Activated CD8-positive, alpha-beta T cell treated with anti-CD3 and anti-CD28 coated beads for 36 hours (primary cell): ENCODE measurements at regions not wholly inside any gene's neighbourhood (a gene's known extent, or its start where the extent isn't known, plus 50 kb on each side); places are given as distances from the start of the nearest gene placed in this dataset.

Experiments
- ATAC-seq: fragments of 200-7000 bp; cut with Tn5 transposase; one replicate; pipeline ENCODE4 v1.10.0; 2021; ENCODE audit warnings: mild to moderate bottlenecking, moderate library complexity
- CTCF ChIA-PET: fragments of 350-600 bp; sonication (Branson Sonifier 250); formaldehyde crosslinking; loops from one replicate; lab custom pipeline; 2021; ENCODE audit warnings: antibody characterized with exemption; lab: Charles Lee
- POLR2A ChIA-PET: fragments of 350-600 bp; sonication (Branson Sonifier 250); formaldehyde crosslinking; loops from one replicate; lab custom pipeline; 2021; ENCODE audit warnings: antibody characterized with exemption; lab: Charles Lee
- DNase-seq: peaks from one replicate; pipeline ENCODE4 v3.0.0-alpha.2; 2020
- H3K27ac Mint-ChIP-seq: one replicate; pipeline ENCODE4 v1.8.0; 2021; ENCODE audit warnings: mild to moderate bottlenecking, mixed read lengths
- H3K27me3 Mint-ChIP-seq: one replicate; pipeline ENCODE4 v1.8.0; 2021; ENCODE audit warnings: mixed read lengths
- H3K36me3 Mint-ChIP-seq: one replicate; pipeline ENCODE4 v1.8.0; 2021; ENCODE audit warnings: low read depth, mixed read lengths
- H3K4me1 Mint-ChIP-seq: one replicate; pipeline ENCODE4 v1.8.0; 2021; ENCODE audit warnings: low read depth, mixed read lengths
- H3K4me3 Mint-ChIP-seq: one replicate; pipeline ENCODE4 v1.8.0; 2021; ENCODE audit warnings: mild to moderate bottlenecking, moderate library complexity, mixed read lengths
- H3K9me3 Mint-ChIP-seq: one replicate; pipeline ENCODE4 v1.8.0; 2021; ENCODE audit warnings: mixed read lengths
- intact Hi-C: fragments of 100-400 bp; cut with micrococcal nuclease; formaldehyde crosslinking; loops from one replicate; pipeline ENCODE4 v1.10.0; 2022
- TF ChIP-seq, protein P1 (sequence below): fragments of 200-600 bp; IDR thresholded peaks from one replicate; pipeline ENCODE4 v1.8.0; 2022; ENCODE audit warnings: antibody characterized with exemption, mild to moderate bottlenecking

DNA sequence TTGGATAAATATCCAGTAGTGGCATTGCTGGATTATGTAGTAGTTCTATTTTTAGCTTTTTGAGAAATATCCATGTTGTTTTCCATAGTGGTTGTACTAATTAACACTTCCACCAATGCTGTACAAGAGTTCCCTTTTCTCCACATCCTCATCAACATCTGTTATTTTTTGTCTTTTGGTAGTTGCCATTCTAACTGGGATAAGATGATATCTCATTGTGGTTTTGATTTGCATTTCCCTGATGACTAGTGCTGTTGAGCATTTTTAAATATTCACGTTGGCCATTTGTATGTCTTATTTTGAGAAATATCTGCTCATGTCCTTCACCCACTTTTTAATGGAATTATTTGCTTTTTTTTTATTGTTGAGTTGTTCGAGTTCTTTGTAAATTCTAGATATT lies 183.9 kb downstream of the PTPRU start:
- ChIA-PET POLR2A (no interaction called here), CTCF (no interaction called here)
- no peak for ATAC-seq
- DNase-seq: no peak
- H3K9me3 Mint-ChIP-seq: no peaks in the 10 kb centered on the region
- intact Hi-C loops: no loop called here
- no peaks in the 10 kb centered on the region for H3K4me1 Mint-ChIP-seq
- no peak overlapping the region for H3K27ac Mint-ChIP-seq
- H3K4me3 Mint-ChIP-seq: no peak overlapping the region
- TF ChIP-seq, protein P1, sequence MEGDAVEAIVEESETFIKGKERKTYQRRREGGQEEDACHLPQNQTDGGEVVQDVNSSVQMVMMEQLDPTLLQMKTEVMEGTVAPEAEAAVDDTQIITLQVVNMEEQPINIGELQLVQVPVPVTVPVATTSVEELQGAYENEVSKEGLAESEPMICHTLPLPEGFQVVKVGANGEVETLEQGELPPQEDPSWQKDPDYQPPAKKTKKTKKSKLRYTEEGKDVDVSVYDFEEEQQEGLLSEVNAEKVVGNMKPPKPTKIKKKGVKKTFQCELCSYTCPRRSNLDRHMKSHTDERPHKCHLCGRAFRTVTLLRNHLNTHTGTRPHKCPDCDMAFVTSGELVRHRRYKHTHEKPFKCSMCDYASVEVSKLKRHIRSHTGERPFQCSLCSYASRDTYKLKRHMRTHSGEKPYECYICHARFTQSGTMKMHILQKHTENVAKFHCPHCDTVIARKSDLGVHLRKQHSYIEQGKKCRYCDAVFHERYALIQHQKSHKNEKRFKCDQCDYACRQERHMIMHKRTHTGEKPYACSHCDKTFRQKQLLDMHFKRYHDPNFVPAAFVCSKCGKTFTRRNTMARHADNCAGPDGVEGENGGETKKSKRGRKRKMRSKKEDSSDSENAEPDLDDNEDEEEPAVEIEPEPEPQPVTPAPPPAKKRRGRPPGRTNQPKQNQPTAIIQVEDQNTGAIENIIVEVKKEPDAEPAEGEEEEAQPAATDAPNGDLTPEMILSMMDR: no peak
- H3K27me3 Mint-ChIP-seq: peaks cover 14% of the 10 kb centered on the region
- H3K36me3 Mint-ChIP-seq: no peaks in the 10 kb centered on the region

DNA sequence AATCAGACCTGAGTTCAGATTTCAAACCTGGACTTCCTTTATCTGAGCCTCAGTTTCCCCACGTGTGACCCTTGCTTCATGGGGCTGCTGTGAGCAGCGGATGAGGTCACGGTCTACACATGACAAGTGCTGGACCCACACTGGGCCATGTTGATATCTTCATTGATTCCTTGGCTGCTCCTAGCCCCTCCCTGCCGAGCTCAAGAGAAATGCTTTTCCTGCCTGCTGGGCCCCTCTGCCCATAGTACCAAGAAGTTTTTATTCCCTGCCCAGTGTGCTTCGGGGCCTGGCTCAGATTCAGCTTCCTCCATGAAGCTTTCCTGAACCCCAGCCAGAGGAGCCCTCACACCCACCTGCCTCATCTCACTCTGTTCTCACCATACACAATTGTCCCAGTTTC lies 181.6 kb downstream of the PTPRU start:
- no peak for ATAC-seq
- intact Hi-C loops: no loop called here
- POLR2A ChIA-PET: no interaction called here
- peaks cover 10% of the 10 kb centered on the region for H3K27me3 Mint-ChIP-seq
- H3K27ac Mint-ChIP-seq: no peak overlapping the region
- CTCF ChIA-PET: no interaction called here
- H3K4me3 Mint-ChIP-seq: no peak overlapping the region
- H3K9me3 Mint-ChIP-seq: no peaks in the 10 kb centered on the region
- H3K36me3 Mint-ChIP-seq: no peaks in the 10 kb centered on the region
- no peak for DNase-seq
- TF ChIP-seq, protein P1: no peak
- H3K4me1 Mint-ChIP-seq: no peaks in the 10 kb centered on the region

DNA sequence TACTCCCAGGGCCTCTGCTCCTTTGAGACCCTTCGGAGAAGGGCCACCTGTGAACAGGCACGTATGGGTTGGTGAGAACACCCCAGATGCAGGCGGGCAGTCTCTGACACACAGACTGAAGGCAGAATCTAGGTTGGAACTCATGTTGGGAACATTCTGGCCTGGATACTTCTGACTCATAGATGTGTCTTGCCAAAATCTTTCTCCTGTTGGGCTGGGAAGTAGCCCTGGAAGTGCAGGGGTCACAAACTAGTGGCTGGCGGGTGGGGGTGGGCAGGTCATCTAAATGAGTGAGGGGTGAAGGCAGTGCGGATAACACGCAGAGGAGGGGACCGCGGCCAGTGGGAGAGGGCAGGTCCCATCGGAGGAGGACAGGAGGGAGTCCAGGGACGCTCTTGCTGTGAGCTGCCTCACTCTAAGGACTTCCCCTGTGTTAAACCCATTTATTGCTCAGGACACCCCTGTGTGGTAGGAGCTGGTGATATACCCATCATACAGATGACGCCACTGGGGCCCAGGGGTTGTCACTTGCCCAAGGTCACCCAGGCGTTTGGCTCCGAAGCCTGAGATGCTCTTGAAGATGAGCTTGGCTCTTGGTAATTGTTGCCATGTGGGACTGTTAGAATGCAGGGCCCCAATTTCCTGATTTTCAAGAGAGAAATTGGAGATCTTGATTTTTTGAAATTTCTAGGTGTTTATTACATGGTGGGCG lies 181.0 kb downstream of the PTPRU start:
- ChIA-PET POLR2A (no interaction called here), CTCF (no interaction called here)

GRCh38 chr1:29416267-29417146 lies 180.2 kb downstream of the PTPRU start:
- intact Hi-C loops: no loop called here
- Mint-ChIP-seq H3K27me3 (peaks cover 5% of the 10 kb centered on the region), H3K4me1 (no peaks in the 10 kb centered on the region)

More for the DNA sequence above, 181.0 kb downstream of the PTPRU start:
- peaks cover 9% of the 10 kb centered on the region for H3K27me3 Mint-ChIP-seq
- DNase-seq (no peak), ATAC-seq (no peak)
- H3K9me3 Mint-ChIP-seq: no peaks in the 10 kb centered on the region
- no peaks in the 10 kb centered on the region for H3K4me1 Mint-ChIP-seq
- TF ChIP-seq, protein P1: no peak
- intact Hi-C loops: no loop called here
- H3K36me3 Mint-ChIP-seq: no peaks in the 10 kb centered on the region
- no peak overlapping the region for H3K4me3 Mint-ChIP-seq
- no peak overlapping the region for H3K27ac Mint-ChIP-seq

More at GRCh38 chr1:29416267-29417146, 180.2 kb downstream of the PTPRU start:
- ChIA-PET CTCF (interaction anchor here (0.9 kb wide), 1 partner anchor 85 kb away, joined by 3 read pairs; no protein-coding TSS in a partner anchor), POLR2A (no interaction called here)
- no peak overlapping the region for H3K4me3 Mint-ChIP-seq
- DNase-seq (no peak), ATAC-seq (no peak)
- TF ChIP-seq, protein P1: no peak
- no peak overlapping the region for H3K27ac Mint-ChIP-seq
- no peaks in the 10 kb centered on the region for H3K36me3 Mint-ChIP-seq
- no peaks in the 10 kb centered on the region for H3K9me3 Mint-ChIP-seq
